HCT116 (cell line): ENCODE measurements at regions not wholly inside any gene's neighbourhood (a gene's known extent, or its start where the extent isn't known, plus 50 kb on each side); places are given as distances from the start of the nearest gene placed in this dataset.
"Not testable (repeated sequence)": the region's sequence is repeated elsewhere in the genome, so short reads cannot be mapped to it uniquely, and the experiment has no call there.

Experiments
- ATAC-seq: fragments of 200-7000 bp; cut with Tn5 transposase; 2 replicates; pipeline ENCODE4 v1.9.1; 2020; ENCODE audit warnings: mild to moderate bottlenecking, moderate library complexity
- BruUV-seq: library from RNA; stranded (reverse); fragments of 400-500 nt; replicated peaks from 2 replicates; lab custom pipeline; 2021; lab: Mats Ljungman, UMichigan
- CTCF ChIA-PET: fragments of 300-600 bp; sonication (Branson Sonifier 250); formaldehyde crosslinking; loops from one replicate; lab custom pipeline; 2021; ENCODE audit warnings: antibody characterized with exemption; lab: Charles Lee
- POLR2A ChIA-PET: fragments of 300-600, 350-600 bp; sonication (Branson Sonifier 250); formaldehyde crosslinking; loops from one replicate; lab custom pipeline; 2021; ENCODE audit warnings: antibody characterized with exemption; lab: Charles Lee
- RAD21 ChIA-PET, 2 experiments: fragments of 300-600 bp; sonication (Branson Sonifier 250); formaldehyde crosslinking; loops; one replicate each; lab custom pipeline; 2023; ENCODE audit warnings: low total read pairs in 2 of 2; ENCODE audit not compliant: uncharacterized antibody in 2 of 2, unreplicated experiment in 2 of 2, low non-redundant PET in 1 of 2; lab: Charles Lee
- DNase-seq: peaks from one replicate; pipeline ENCODE4 v3.0.0-alpha.2; 2010; ENCODE audit warnings: low read depth, low spot score
- H2AFZ ChIP-seq: fragments of 200-600 bp; shearing (Covaris generic), sonication (generic); 2 replicates; pipeline ENCODE4 v1.6.1; 2017; ENCODE audit warnings: low read depth, mixed run types, mixed read lengths, antibody characterized with exemption, low read length; ENCODE audit not compliant: poor library complexity, severe bottlenecking
- H3K27ac ChIP-seq: 2 replicates; pipeline ENCODE4 v1.5.1; 2012; ENCODE audit warnings: low read depth, low read length
- H3K27me3 ChIP-seq: fragments of 200-600 bp; sonication (generic); 2 replicates; pipeline ENCODE4 v1.6.1; 2016; ENCODE audit warnings: mixed run types, low read length, mixed read lengths; ENCODE audit not compliant: insufficient read depth
- H3K36me3 ChIP-seq, 2 experiments: fragments of 200-500 bp in 1 of 2; fragments of 200-600 bp in 1 of 2; sonication (Bioruptor generic) in 1 of 2; sonication (generic) in 1 of 2; 2 replicates each; pipeline versions ENCODE4 v1.5.1 to v1.6.1; 2014 to 2016; ENCODE audit warnings: low read length in 2 of 2, inconsistent platforms in 1 of 2, mixed read lengths in 1 of 2, mixed run types in 1 of 2; ENCODE audit not compliant: insufficient read depth in 2 of 2, control insufficient read depth in 1 of 2
- H3K4me1 ChIP-seq, 2 experiments: fragments of 200-600 bp in 1 of 2; sonication (generic) in 1 of 2; 2 replicates each; pipeline versions ENCODE4 v1.5.1 to v1.6.1; 2012 to 2017; ENCODE audit warnings: low read length in 2 of 2, inconsistent platforms in 1 of 2, mild to moderate bottlenecking in 1 of 2, mixed read lengths in 1 of 2, mixed run types in 1 of 2, moderate library complexity in 1 of 2; ENCODE audit not compliant: insufficient read depth in 2 of 2, control insufficient read depth in 1 of 2
- H3K4me2 ChIP-seq: fragments of 200-600 bp; sonication (generic); 2 replicates; pipeline ENCODE4 v1.6.1; 2017; ENCODE audit warnings: mixed run types, low read length, mixed read lengths
- H3K4me3 ChIP-seq, 2 experiments: fragments of 200-600 bp in 1 of 2; sonication (generic) in 1 of 2; replicated peaks in 1 of 2; 2 replicates each; pipeline ENCODE4 v1.5.1; 2011 to 2016; ENCODE audit warnings: low read length in 2 of 2, control low read depth in 1 of 2, low read depth in 1 of 2, mild to moderate bottlenecking in 1 of 2, mixed read lengths in 1 of 2, mixed run types in 1 of 2
- H3K79me2 ChIP-seq: fragments of 200-600 bp; sonication (generic); 2 replicates; pipeline ENCODE4 v1.6.1; 2017; ENCODE audit warnings: mild to moderate bottlenecking, mixed run types, low read length, moderate library complexity, mixed read lengths; ENCODE audit not compliant: insufficient read depth
- H3K9ac ChIP-seq: fragments of 200-600 bp; sonication (generic); 2 replicates; pipeline ENCODE4 v1.6.1; 2016; ENCODE audit warnings: low read length, mixed read lengths
- H3K9me2 ChIP-seq: fragments of 200-600 bp; sonication (generic), shearing (Covaris generic); 2 replicates; pipeline ENCODE4 v1.6.1; 2017; ENCODE audit warnings: mixed run types, mild to moderate bottlenecking, moderate library complexity; ENCODE audit not compliant: insufficient read depth
- H3K9me3 ChIP-seq, 2 experiments: fragments of 200-500 bp in 1 of 2; fragments of 200-600 bp in 1 of 2; sonication (Bioruptor generic) in 1 of 2; sonication (generic) in 1 of 2; 2 replicates each; pipeline ENCODE4 v1.6.1; 2014 to 2017; ENCODE audit warnings: low read length in 2 of 2, mixed read lengths in 2 of 2, inconsistent platforms in 1 of 2, low read depth in 1 of 2, mild to moderate bottlenecking in 1 of 2, mixed run types in 1 of 2, moderate library complexity in 1 of 2; ENCODE audit not compliant: control insufficient read depth in 1 of 2, insufficient read depth in 1 of 2
- H4K20me1 ChIP-seq: fragments of 200-600 bp; sonication (generic), shearing (Covaris generic); 2 replicates; pipeline ENCODE4 v1.6.1; 2017; ENCODE audit warnings: mixed run types, mild to moderate bottlenecking, moderate library complexity; ENCODE audit not compliant: insufficient read depth
- intact Hi-C: fragments of 100-400 bp; cut with micrococcal nuclease; formaldehyde crosslinking; loops from 2 replicates; pipeline ENCODE4 v1.10.0; 2022

GRCh38 chr7:6930081-6930635 is 104.1 kb upstream of the CCZ1B start:
- H3K9me3 ChIP-seq, H3K27ac ChIP-seq, H3K36me3 ChIP-seq, RAD21 ChIA-PET, H4K20me1 ChIP-seq, H3K4me2 ChIP-seq, H3K9me2 ChIP-seq, ATAC-seq, POLR2A ChIA-PET, intact Hi-C loops, DNase-seq, H3K27me3 ChIP-seq, H2AFZ ChIP-seq, H3K9ac ChIP-seq, H3K79me2 ChIP-seq, H3K4me3 ChIP-seq, BruUV-seq: not testable (repeated sequence)
- peaks cover 6 to 10% of the 10 kb centered on the region in 2 experiments; a peak in 3 of 4 replicates for H3K4me1 ChIP-seq
- CTCF ChIA-PET: interaction anchor here (1.3 to 2.8 kb wide), 2 partner anchors 340 to 414 kb away, joined by 3 to 6 read pairs; partner anchors contain the start of gene INTS15

DNA sequence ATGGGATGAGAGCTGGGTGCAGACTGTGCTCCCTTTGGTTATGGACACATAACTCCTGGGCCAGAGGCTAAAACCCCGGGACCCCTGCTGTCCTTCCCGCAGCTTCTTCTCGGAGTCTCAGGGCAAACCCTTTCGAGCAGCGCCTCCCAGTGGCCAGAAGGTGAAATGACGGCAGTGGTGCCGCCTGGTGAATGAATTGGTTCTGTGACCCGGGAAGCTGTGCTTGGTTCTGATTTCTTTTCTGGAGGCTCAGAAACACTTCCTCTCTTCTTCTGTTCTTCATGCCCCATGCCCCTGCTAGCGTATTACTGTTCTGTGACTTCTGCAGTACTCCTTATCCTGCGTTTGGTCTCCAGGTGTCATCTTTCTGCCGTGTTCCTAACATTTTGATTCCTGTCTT is 104.7 kb upstream of the CCZ1B start:
- H4K20me1 ChIP-seq, DNase-seq, H3K9me3 ChIP-seq, H2AFZ ChIP-seq, H3K4me2 ChIP-seq, intact Hi-C loops, ATAC-seq, H3K36me3 ChIP-seq, H3K79me2 ChIP-seq, H3K9ac ChIP-seq, H3K27me3 ChIP-seq, H3K4me3 ChIP-seq, H3K9me2 ChIP-seq, H3K27ac ChIP-seq, H3K4me1 ChIP-seq, BruUV-seq, RAD21 ChIA-PET, POLR2A ChIA-PET: not testable (repeated sequence)
- CTCF ChIA-PET: interaction anchor here (1.3 to 2.8 kb wide), 2 partner anchors 341 to 415 kb away, joined by 3 to 6 read pairs; partner anchors contain the start of gene INTS15

DNA sequence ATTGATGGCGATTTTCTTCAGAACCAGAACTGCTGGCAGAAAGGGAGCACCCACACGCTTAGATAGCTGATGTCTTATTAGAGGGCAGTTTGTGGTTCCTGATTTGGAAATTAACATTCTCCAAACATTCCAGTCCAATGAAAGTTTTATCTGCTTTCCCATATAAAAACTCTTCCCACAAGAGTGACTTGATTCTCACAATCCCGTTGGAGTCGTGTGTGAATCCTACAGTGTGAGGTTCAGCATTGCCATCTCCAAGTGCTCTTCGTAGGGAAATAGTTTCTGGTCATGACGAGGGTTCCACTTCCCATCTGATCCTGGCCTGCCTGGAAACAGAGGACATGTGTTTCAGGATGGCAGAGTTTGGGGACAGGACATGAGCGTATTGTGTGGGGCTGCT is 105.4 kb upstream of the CCZ1B start:
- H3K27ac ChIP-seq, H3K79me2 ChIP-seq, H3K9me3 ChIP-seq, H3K4me2 ChIP-seq, H3K9ac ChIP-seq, H3K4me1 ChIP-seq, H4K20me1 ChIP-seq, H3K4me3 ChIP-seq, H2AFZ ChIP-seq, H3K36me3 ChIP-seq, RAD21 ChIA-PET, BruUV-seq, H3K27me3 ChIP-seq, POLR2A ChIA-PET, ATAC-seq, DNase-seq, intact Hi-C loops, H3K9me2 ChIP-seq: not testable (repeated sequence)
- CTCF ChIA-PET: interaction anchor here (2.8 kb wide), 1 partner anchor 415 kb away, joined by 6 read pairs; no protein-coding TSS in a partner anchor

DNA sequence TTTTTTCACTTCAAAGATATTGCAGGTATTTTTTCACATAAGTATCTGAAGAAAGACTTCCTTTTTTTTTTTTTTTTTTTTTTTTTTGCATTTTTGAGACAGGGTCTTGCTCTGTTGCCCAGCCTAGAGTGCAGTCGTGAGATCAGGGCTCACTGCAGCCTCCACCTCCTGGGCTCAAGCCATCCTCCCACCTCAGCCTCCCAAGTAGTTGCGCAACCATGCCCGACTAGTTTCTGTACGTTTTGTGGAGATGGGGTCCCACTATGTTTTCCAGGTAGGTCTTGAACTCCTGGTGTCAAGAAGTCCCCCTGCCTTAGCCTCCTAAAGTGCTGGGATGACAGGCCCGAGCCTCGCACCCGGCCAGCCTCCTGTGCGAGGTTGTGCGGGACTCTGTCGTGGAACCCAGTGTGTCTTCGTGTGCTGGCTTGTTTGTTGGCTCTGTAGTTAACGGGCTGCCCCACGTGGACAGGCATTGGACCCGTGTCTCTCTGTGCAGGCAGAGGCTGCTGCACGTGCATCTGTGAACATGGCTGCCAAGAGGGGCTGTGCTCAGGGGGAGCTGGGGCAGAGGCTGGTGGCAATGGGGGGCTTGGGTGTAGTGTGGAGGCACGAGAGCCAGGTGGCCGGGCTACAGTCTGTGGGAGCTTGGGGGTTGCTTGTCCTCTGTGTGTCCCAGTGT is 108.0 kb upstream of the CCZ1B start:
- RAD21 ChIA-PET, POLR2A ChIA-PET, H3K4me3 ChIP-seq, H3K9me3 ChIP-seq, H3K27me3 ChIP-seq, H3K9ac ChIP-seq, BruUV-seq, CTCF ChIA-PET, ATAC-seq, intact Hi-C loops, H3K4me2 ChIP-seq, H3K36me3 ChIP-seq, H3K79me2 ChIP-seq, H3K4me1 ChIP-seq, H3K27ac ChIP-seq, DNase-seq, H3K9me2 ChIP-seq, H2AFZ ChIP-seq, H4K20me1 ChIP-seq: not testable (repeated sequence)
